Activated CD8-positive, alpha-beta memory T cell treated with anti-CD3 and anti-CD28 coated beads, Interleukin-2, amount 50 U/mL, for 4 hours (primary cell): ENCODE measurements at regions not wholly inside any gene's neighbourhood (a gene's known extent, or its start where the extent isn't known, plus 50 kb on each side); places are given as distances from the start of the nearest gene placed in this dataset.
A peak's percentile ranks its signal among the peaks of the same experiment; 100 is the strongest.
"Not testable (repeated sequence)": the region's sequence is repeated elsewhere in the genome, so short reads cannot be mapped to it uniquely, and the experiment has no call there.

Source experiments
- DNase-seq: peaks from one replicate; pipeline ENCODE4 v3.0.0-alpha.2; 2020

DNA sequence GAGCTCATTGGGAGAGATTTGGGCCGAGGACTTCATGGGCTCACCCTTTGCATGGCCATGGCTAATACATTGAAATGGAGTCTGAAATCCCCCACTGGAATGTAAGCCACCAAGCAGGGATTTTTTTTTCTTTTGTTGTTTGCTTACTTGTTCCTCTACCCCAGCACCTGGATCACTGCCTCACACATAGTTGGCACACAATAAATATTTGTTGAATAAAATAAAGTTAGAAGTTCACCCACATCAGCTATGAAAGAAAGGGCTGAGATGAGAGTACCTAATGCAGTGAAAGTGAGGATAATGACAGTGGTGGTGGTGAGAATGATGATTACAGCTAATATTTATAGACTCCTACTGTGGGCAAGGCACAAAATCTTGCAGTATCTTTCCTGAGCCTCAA, 98.1 kb upstream of the ANXA1 start:
- DNase-seq = no peak

DNA sequence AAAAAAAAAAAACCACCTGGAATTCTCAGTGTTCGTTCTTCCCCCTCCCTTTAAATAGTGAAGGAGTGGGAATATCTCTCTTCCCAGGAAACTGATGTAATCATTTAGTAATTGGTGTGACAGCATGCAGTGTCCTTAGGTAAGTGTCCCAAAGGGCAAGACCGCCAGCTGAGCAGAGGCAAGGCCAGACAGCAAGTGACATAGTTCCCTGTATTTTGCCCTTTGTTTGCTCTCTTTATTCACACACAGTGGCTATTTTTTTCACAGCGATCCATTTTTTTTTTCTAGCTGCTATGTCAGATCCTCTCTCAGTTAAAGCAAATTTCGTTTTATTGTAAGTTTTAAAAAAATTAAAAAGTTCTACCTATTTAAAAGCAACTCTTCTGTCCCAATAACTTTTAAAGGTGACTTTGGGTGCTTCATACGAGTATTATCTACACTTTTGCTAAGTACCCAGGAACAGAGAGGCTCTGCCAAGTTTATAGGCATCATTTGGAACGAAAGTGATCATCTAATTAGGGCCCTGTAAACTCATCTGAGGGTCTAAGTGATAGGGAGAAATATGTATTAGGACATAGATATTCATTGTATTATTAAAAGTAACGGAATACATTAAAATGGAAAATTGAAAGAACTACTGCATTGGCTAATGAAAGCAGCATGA, 98.2 kb upstream of the ALDH1A1 start:
- no peak for DNase-seq

DNA sequence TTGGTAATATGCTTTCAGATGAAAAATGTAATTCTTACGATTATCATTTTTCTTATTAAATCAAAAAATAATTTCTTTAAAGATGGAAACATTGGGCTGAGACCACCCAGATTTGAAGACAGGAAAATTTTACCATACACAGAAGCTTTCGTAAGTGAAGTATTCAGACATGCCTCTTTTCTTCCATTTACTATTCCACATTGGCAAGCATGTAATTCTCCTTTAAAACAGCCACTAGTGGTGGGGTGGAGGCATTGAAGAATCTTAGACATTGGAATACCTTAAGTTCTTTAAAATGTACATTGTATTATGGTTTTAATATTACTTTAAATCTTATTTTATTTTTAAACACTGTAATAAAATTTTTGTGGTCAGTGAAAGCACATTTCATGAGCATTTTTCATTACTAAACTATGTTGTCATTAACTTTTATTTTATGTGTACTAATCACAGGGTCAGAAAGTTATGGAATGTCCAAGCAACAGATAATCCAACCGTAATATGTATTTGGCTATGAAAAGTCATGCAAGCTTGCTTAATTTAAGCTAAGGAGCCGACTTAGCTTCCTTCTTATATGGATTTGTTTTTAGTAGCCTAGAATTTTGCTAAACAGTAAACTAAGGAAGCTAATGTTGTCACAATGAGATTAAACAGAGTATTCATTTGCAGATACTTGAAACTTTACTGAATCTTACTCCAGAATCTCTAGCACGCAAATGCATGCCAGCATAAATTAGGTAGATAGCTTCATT, 97.4 kb upstream of the ALDH1A1 start:
- DNase-seq = no peak

DNA sequence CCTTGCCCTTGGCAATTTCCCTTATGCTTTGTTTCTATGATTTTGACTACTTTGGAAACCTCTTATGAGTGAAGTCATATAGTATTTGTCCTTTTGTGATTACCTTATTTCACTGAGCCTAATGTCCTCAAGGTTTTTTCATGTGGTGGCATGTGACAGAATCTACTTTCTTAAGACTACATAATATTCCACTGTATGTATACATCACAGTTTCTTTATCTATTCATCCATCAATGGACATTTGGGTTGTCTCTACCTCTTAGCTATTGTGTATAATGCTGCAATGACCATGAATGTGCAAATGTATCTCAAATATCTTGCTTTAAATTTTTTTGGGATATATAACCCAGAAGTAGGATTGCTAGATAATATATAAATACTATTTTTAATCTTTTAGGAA, 96.4 kb upstream of the ALDH1A1 start:
- DNase-seq = no peak

DNA sequence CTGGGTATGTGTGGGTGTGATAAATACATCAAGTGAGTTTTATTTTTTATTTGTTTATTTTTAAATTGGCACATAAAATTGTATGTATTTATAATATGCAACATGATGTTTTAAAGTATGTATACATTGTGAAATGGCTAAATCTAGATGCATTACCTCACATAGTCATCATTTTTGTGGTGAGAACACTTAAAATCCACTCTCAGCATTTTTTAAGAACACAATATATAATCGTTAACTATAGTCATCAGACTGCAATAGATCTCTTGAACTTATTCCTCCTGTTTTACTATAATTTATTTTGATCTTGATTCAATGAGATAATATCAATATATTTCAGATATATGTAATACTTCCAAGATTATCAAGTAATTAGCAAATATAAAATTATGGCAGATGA, 93.9 kb upstream of the ALDH1A1 start:
- no peak for DNase-seq

DNA sequence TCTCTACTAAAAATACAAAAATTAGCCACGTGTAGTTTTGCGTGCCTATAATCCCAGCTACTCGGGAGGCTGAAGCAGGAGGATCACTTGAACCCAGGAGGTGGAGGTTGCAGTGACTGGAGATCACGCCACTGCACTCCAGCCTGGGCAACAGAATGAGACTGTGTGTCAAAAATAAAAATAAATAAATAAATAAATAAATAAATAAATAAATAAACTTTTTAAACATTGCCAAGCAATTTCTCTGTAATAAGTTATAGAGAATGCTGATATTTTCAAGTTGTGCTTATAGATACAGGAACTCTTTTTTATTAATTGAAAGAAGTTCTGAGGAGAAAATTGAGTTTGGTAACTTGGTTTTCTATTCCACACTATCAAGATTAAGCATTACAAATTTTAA, 91.9 kb upstream of the ALDH1A1 start:
- not testable (repeated sequence) for DNase-seq

DNA sequence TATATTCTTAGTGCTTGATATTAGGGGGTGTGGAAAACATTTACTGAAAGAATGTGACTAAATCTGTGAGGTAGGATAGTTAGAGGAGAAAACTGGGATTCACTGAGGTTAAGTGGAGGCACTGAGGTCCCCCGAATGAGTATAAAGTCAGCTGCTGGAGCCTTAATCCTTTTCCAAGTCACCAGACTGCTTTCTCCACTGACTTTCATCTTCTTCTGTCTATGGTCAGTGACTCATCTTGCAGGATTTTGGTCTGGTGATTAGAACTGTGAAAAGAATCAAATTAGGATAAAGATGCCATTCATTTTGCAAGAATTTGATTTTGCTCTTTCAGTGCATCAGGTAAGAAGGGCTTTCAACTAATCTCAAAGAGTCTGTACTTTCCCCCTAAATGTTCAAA, 89.3 kb upstream of the ALDH1A1 start:
- DNase-seq = no peak

DNA sequence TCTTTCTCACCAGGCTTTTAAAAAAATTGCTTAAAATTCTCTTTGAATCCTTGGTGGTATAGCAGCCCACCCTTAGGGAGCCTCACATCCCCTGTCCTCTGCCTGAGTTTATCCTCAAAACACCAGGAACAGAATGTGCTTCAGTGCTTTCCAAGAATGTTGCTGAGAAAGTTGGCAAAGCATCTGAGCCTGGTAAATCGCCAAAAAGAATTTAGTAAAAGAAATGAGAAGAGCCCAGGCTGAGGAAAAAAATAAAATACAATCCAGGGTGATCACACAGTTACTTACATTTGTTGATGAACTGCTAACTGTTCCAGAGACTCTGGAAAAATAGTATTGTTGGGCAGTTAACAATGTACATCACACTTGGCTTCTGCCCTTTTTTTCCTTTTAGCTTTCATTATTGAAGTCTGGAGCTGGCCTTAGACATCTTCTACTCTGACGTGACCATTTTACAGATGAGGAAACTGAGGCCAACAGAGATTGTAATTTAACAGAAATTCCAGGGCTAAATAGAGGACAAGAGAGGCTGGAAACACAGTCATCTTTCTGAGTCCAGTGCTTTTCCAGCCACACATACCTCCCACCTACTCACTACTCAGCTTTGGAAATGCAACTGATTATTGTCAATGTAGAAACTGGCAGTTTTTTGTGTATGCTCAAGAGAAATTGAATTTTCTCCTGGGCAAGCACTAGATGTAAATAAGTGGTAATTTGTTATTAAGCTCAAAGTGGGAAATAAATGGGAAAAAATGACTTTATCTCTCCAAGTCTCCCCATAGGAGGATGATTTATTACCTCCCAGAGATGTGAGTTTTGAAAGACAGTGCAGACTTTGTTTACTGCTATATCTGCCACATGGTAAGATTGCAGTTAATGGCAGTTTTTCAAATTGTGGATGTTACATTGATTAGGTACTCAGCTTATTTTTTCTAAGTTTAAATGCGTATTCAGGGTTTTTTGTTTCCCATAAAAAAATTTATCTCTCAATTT, 86.7 kb upstream of the ALDH1A1 start:
- DNase-seq = no peak

DNA sequence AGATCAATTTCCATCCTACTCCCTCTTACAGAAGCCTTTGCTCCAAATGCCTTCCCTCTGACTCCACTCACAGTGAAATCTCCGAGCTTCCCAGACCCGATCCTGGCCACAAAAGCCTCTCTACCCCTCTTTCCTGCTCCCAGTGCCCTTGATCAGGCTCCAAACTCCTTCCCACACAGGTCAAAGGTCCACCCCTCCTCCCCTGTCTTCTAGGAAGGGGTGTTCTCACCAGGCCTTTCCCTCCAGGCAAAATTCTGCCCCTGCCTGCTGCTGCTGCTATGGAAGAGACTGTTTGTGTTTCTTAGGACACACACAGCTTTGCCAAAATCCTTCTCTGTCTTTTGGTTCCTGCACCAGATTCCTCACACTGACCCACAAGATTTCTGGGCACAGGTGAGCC, 85.8 kb upstream of the ALDH1A1 start:
- DNase-seq = no peak

DNA sequence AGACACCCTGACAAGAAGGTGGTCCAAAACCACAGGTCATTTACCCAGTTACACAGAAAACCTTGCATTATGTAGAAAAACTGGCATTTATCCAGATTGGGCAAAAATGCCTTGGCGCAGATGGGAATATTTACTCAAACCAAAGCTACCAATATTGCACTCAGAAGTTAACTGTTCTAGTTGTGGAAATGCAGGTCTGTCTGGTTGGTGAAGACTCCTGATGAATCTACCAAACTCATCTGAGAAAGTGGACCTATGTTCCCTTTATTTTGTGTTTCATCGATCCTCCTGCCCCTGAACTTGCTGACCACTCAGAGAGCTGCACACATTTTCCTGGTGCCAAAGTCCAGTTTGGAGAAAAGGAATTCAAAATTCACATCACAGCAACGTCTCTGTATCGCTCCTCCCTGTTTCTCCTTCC, 85.2 kb upstream of the ALDH1A1 start:
- DNase-seq = no peak

DNA sequence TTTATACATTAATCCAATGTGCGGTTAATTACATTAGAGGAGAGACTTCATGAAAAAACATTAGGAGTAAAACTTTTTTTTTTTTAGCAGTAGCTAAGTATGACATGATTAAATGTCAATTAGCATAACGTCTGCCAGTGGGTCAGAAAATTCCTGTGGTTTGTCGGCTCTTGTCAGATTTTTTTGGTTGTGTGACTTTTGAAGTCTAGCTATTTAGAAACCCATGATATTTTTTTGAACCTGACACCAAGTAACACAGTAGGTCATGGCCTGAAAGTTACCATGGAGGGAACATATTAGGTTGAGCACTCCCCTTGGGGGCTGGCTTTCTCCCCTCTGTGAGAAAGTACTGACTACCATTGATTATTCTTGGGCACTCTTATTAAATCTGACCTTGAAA, 84.8 kb upstream of the ALDH1A1 start:
- DNase-seq = no peak

DNA sequence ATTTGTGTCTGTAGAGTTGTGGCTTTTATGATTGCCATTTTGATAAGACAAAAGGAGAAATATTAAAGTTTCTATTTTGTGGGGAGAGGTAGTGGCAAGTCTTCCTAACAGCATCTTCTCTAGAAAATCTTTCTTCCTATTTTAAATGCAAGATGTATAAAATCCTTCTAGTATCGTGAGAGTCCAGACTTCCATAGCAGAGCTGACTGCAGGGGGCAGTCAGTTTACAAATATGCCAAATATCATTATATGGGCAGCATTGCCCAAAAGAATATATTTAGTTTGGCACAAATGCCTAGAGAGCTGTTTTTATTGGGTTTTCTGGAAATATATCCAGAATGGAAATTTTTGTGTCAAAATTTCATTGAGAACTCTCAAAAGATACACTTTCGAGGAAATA, 82.1 kb upstream of the ALDH1A1 start:
- no peak for DNase-seq

DNA sequence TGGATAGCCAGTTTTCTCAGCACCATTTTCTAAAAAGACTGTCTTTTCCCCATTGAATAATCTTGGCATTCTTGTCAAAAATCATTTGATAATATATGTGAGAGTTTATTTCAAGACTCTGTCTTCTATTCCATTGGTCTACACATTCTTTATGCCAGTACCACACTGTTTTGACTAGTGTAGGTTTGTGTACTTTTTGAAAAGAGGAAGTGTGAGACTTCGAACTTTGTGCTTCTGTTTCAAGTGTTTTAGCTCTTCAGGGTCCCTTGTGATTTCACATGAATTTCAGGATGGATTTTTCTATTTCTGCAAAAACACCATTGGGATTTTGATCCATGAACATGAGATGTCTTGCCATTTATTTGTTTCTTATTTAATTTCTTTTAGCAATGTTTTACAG, 78.5 kb upstream of the ALDH1A1 start:
- DNase-seq = no peak

DNA sequence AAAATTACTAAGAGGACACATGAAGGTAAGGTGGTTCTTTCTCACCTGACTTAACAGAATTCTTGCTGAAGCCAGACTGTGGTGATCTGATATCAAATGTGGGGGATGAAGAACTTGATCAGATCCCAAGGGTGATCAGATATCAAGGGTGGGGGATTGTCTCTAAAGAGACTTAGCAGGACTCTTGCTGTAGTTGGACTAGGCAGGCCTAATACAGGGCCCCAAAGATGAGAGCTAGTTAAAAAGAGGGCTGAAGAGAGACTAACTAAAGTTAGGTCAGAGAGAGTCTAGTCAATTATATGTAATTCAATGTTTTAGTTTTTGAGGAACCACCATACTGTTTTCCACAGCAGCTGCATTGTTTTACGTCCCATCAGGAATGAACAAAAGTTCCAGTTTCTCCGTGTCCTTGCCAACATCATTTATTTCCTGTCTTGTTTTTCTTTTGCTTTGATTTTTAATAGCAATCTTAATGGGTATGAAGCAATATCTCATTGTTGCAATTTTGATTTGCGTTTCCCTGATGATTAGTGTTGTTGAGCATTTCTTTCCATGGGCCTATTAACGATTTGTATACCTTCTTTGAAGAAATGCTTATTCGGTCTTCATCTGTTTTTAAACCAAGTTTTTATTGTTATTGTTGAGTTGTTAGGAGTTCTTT, 77.6 kb upstream of the ALDH1A1 start:
- DNase-seq = no peak

DNA sequence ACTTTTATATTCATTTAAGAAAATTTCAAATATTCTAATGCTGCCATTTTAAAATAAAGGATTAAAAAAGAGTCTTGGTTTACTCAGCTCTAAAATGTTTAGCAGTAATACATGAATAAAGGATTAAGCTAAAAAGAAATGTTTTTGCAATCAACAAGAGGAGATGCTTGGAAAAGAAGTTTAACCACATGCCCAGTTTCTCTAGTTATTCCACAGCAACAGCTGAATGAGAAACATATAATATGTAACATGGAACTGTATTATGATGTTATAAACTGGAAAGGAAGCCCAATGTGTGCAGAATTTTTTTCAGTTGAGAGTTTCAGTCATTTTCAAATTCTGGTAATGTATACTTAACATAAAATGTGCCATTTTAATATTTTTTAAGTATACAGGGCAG, 76.5 kb upstream of the ALDH1A1 start:
- DNase-seq = no peak

DNA sequence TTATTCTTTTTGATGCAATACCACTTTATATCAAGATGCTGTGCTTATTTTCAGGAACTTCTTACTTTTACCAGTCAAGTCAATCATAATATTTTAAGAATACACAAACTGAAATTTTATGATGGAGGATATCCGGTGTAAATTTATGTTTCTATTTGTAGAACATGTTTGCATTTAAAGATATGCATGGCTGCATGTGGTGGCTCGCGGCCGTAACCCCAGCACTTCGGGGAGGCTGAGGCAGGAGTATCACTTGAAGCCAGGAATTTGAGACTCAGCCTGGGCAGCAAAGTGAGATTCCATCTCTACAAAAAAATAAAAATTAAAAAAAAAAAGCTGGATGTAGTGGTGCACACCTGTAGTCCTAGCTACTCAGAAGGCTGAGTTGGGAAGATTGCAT, 73.5 kb upstream of the ALDH1A1 start:
- DNase-seq = no peak

DNA sequence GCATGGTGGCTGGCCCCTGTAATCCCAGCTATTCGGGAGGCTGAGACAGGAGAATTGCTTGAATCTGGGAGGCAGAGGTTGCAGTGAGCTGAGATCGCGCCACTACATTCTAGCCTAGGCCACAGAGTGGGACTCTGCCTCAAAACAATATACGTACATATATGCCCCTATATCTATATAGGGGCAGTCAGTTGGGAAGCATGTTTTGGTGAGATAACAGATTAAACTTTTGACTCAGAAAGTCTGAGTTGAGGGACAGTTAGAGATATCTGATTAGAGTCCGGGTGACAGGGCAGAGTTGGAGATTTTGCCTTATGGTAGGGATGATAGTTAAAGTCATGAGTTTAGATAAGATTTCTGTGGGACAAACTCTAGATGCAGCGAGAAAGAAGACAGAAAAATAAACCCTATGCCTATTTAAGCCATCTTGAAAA, 71.8 kb upstream of the ALDH1A1 start:
- DNase-seq = no peak

DNA sequence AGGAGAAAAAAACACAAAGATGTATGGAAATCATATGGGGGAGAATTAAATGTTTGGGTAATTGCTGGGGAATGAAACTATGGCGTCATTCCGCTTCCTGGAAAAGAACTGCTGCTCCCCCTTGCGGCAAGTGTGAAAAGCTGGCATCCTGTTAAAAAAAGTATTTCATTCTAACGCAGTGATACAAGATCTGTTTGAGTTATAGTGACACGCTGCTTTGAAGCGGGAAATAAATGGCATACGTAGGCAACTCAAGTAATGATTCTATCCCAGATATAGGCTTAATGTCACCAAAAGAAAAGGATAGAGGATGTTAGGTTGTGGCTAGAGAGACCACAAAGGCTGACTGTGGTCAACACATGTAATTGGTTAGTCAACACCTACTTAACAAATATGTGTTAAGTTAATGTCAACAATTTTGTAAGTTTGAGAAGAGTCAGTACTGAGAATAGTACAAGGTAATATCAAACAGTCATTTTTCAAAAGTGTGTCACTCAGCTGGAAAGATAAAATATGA, 70.2 kb upstream of the ALDH1A1 start:
- DNase-seq = peak; percentile 28

DNA sequence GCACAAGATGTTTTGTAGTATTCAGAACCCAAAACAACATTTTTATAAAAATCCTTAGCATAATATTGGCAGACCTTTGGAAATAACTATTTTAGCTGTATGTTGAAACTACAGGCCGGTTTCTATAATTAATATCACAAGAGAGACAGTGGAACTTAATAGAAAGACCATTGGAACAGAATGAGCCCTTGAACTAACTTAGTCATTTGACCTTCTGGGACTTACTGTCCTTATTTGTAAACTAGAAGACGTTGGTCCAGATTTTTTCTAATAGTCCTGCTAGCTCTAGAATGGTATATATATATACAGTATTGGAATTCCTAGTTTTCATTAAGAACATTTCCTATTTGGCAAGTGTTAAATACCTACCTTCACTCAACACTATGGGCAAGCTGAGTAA, 69.5 kb upstream of the ALDH1A1 start:
- DNase-seq = no peak

DNA sequence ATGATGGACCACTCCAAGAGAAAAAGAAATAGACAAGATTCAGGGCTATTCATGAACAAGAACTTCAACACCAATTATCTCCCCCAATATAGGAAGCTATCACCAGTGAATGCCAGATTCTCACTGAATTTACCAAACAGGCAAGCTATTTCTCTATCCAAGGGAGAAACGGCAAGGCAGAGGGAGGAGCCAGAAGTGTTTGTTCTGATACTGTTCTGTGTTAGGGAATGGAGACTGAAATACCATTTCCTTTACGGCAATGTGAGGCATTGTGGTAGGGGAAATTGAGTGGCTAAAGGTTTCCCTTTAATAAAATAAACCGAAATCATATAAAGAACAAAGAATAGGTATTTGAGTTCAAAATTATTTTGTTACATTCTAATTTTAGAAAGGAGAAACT, 68.0 kb upstream of the ALDH1A1 start:
- DNase-seq = no peak

DNA sequence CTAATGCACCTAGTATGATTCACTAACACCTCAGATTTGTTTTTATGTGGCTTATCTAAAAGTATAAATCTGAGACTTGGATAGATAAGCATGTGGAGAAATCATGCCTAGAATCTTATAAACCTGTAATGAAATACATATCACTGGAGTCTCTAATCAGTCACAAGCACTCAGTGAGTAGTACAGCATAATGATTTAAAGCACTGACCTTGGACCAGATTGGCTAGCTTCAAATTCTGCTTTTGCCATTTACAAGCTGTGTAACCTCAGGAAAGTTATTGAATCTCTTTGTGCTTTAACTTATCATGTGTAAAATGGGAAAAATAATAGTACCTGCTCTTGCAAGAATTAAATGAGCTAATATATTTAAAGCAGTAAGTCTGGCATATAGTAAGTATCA, 61.2 kb upstream of the ALDH1A1 start:
- DNase-seq = no peak

DNA sequence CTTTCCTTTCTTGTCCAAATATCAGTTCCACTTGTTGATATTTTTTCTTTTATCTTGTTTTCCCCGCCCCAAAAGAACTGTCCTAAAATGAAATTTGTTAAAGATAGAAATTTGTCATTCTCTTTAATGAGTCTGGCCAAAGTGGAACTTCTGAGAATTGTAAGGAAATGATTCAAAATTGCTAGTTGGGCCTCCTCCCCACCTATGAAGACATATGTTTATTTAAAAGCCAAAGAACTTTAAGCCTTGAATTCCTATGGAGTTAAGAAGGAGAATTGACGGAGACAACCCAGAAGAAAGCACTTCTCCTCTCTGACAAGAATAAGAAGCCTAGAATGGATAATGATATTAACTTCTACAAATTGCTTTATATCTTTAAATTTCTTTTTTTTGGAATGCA, 59.1 kb upstream of the ALDH1A1 start:
- DNase-seq = no peak
